Activated naive CD4-positive, alpha-beta T cell treated with anti-CD3 and anti-CD28 coated beads for 36 hours (primary cell): ENCODE measurements at regions not wholly inside any gene's neighbourhood (a gene's known extent, or its start where the extent isn't known, plus 50 kb on each side); places are given as distances from the start of the nearest gene placed in this dataset.
"Not testable (repeated sequence)": the region's sequence is repeated elsewhere in the genome, so short reads cannot be mapped to it uniquely, and the experiment has no call there.

ENCODE experiments used
- CTCF ChIA-PET: fragments of 350-600 bp; sonication (Branson Sonifier 250); formaldehyde crosslinking; loops from one replicate; lab custom pipeline; 2021; ENCODE audit warnings: antibody characterized with exemption; lab: Charles Lee
- DNase-seq: peaks from one replicate; pipeline ENCODE4 v3.0.0-alpha.2; 2020
- H3K27ac Mint-ChIP-seq: one replicate; pipeline ENCODE4 v1.8.0; 2021; ENCODE audit warnings: mild to moderate bottlenecking, mixed read lengths
- H3K27me3 Mint-ChIP-seq: one replicate; pipeline ENCODE4 v1.8.0; 2021; ENCODE audit warnings: low read depth, mixed read lengths
- H3K36me3 Mint-ChIP-seq: one replicate; pipeline ENCODE4 v1.8.0; 2021; ENCODE audit warnings: low read depth, mixed read lengths
- H3K4me1 Mint-ChIP-seq: one replicate; pipeline ENCODE4 v1.8.0; 2021; ENCODE audit warnings: low read depth, mixed read lengths
- H3K4me3 Mint-ChIP-seq: one replicate; pipeline ENCODE4 v1.8.0; 2021; ENCODE audit warnings: mild to moderate bottlenecking, moderate library complexity, mixed read lengths
- H3K9me3 Mint-ChIP-seq: one replicate; pipeline ENCODE4 v1.8.0; 2021; ENCODE audit warnings: mixed read lengths
- intact Hi-C: fragments of 100-400 bp; cut with micrococcal nuclease; formaldehyde crosslinking; loops from one replicate; pipeline ENCODE4 v1.15.1; 2023

DNA sequence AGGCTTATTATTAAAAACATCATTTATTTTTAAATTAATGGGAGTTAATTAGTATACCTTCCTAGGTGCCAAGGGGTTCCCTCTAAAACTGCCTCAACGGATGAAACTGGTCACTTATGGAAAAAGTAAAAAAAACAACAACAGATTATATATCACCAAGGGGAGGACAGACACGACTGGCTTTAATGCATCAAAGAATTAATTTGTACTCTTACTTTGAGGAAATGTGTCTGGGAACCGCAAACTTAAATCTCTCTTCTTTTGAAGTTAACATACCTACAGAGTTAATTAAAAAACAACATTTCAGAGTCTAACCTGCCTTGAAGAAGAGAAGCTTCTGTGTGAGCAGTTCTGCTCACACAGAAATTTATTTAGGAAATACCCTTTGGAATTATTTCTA lies 354.6 kb downstream of the LRRC70 start:
- H3K4me1 Mint-ChIP-seq, result no peaks in the 10 kb centered on the region
- intact Hi-C loops, result no loop called here
- no peaks in the 10 kb centered on the region for H3K9me3 Mint-ChIP-seq
- CTCF ChIA-PET, result no interaction called here
- H3K4me3 Mint-ChIP-seq, result no peak overlapping the region
- no peak overlapping the region for H3K27ac Mint-ChIP-seq
- no peak for DNase-seq
- H3K36me3 Mint-ChIP-seq, result no peaks in the 10 kb centered on the region
- peaks cover 3% of the 10 kb centered on the region for H3K27me3 Mint-ChIP-seq

DNA sequence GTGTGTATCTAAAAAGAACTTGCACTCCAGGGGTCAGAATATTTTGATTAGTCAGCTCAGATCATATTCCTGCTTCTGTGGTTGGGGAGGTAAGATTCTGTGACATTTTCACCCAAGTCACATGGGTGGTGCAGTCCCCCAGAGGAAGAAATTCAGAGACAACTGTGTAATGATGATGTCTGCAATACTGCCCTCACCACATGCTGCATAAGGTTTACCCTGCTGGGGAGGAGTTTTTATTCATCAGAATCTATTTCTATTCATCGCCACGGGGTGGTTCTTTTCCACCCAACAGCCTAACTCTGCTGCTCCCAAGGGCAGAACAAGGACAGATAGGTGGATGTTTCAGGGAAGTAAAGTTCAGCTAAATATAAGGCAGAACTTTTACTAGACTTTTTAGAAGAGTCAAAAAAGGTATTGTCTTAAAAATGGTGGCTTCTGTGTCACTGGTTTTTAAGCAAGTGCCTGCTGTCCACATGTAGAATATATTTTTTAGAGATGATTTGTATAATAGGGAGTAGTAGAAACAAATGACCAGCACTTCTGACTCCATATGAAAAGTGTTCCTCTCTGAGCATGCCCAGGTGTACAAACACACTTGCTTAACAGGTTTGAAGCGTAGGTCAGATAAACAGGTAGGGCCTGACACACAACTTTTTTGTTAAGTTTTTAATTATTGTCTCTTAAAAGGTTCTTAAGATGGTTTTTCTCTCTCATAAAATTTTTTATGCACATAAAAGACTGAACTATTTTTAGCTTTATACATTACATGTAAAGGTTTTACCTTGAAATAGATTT lies 352.7 kb downstream of the LRRC70 start:
- Mint-ChIP-seq H3K9me3 (no peaks in the 10 kb centered on the region), H3K4me1 (no peaks in the 10 kb centered on the region), H3K27ac (no peak overlapping the region), H3K36me3 (no peaks in the 10 kb centered on the region), H3K27me3 (peaks cover 3% of the 10 kb centered on the region), H3K4me3 (no peak overlapping the region)
- no peak for DNase-seq
- CTCF ChIA-PET, result no interaction called here
- intact Hi-C loops, result no loop called here

DNA sequence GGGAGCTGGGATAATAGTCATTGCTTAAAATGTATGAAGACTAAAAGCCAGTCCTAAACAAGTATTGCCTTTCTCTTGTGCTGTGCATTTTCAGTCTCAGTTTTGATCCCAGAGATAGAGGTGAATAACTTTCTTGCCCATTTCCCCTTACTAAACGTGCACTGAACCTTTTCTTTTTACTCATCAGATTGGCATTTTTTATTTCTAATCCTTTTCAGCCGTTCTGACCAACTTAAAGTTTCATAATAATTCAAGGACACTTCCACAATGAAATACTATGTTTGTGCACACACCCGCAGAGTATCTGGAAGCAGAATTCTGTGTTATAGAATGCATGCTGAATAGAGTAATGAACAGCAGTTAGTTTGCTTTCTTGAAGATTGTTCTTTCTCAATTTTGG lies 343.6 kb downstream of the LRRC70 start:
- no peak overlapping the region for H3K27ac Mint-ChIP-seq
- no peaks in the 10 kb centered on the region for H3K36me3 Mint-ChIP-seq
- no peaks in the 10 kb centered on the region for H3K27me3 Mint-ChIP-seq
- intact Hi-C loops, result no loop called here
- no peaks in the 10 kb centered on the region for H3K9me3 Mint-ChIP-seq
- CTCF ChIA-PET, result no interaction called here
- no peaks in the 10 kb centered on the region for H3K4me1 Mint-ChIP-seq
- DNase-seq, result no peak
- no peak overlapping the region for H3K4me3 Mint-ChIP-seq

DNA sequence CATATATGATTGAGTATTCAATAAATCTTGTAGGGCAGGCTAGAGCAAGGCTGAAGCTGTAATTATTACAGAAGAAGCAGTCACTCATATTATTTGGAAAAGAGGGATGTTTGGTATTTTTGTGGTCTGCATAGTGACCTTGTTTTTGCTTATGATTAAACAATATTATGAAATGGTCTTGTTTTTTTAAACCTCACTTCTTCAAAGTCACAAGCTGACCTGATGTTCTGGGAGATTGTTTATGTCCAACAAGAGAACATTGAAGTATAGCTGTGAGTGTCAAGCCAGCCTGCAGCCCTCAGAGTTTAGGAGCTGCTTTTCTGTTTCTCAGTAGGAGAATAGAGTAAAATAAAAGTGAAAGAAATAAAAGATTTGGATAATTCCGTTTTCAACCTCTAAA lies 342.2 kb downstream of the LRRC70 start:
- CTCF ChIA-PET, result no interaction called here
- Mint-ChIP-seq H3K27me3 (peaks cover 2% of the 10 kb centered on the region), H3K4me1 (no peaks in the 10 kb centered on the region), H3K9me3 (no peaks in the 10 kb centered on the region), H3K4me3 (no peak overlapping the region), H3K36me3 (no peaks in the 10 kb centered on the region), H3K27ac (no peak overlapping the region)
- intact Hi-C loops, result no loop called here
- DNase-seq, result no peak

DNA sequence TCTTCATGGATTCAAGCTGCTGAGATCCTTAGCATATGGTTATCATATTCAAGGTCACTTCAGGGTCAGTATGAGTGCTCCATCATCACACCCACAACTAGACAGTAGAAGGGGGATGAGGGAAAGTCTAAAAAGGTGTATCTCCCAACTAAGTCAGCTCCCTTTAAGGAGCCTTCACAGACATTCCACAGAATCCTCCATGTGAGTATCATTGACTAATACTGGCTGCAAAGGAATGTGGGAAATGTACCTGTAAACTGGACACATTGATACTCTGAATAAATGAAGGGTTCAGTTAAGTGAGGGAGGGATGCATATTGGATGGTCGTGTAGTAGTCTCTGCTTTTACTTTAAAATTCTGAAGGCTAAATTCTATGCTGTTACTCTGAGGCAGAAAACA lies 330.7 kb downstream of the LRRC70 start:
- DNase-seq, result no peak
- intact Hi-C loops, result no loop called here
- H3K4me1 Mint-ChIP-seq, result no peaks in the 10 kb centered on the region
- no peak overlapping the region for H3K27ac Mint-ChIP-seq
- peaks cover 3% of the 10 kb centered on the region for H3K9me3 Mint-ChIP-seq
- no peaks in the 10 kb centered on the region for H3K36me3 Mint-ChIP-seq
- H3K4me3 Mint-ChIP-seq, result no peak overlapping the region
- CTCF ChIA-PET, result no interaction called here
- H3K27me3 Mint-ChIP-seq, result peaks cover 4% of the 10 kb centered on the region

DNA sequence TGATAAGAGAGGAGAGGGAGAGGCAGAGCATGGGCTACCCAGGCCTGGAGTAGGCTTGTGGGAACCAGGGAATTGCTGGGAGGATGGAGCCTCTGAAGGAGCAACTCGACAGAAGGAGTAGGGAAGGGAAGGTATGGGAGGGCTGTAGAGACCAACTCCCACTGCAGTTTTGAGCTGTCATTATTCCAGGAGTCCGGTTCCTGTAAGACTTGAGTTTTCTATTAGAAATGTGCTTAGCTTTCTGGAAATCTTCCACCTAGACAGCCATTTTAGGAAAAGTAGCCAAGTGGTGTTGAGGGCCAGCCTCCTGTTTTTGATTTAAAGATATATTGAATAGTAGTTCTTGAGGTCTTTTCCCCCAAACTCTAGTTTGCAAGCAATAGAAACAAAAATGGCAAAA lies 323.5 kb downstream of the LRRC70 start:
- CTCF ChIA-PET, result no interaction called here
- Mint-ChIP-seq H3K27ac (no peak overlapping the region), H3K9me3 (no peaks in the 10 kb centered on the region), H3K36me3 (no peaks in the 10 kb centered on the region), H3K4me1 (no peaks in the 10 kb centered on the region), H3K4me3 (no peak overlapping the region), H3K27me3 (peaks cover 4% of the 10 kb centered on the region)
- DNase-seq, result no peak
- intact Hi-C loops, result no loop called here

DNA sequence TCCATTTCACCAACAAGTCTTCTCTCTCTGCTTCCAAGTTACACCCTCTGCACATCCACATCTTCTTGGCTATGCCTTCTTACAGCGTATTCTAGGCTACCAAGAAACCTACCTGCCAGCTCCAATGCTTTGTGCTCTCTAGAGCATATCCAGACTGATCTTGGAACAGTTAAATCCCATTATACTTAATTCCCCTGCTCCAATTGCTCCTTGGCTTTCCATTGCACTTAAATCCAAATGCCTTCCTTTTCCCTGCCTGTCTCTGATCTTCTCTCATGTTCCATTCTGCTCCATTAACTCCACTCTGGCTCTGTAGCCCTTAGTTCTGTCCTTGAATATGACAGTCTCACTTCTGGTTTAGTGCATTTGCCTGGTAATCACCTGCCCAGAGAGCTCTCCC lies 322.4 kb downstream of the LRRC70 start:
- DNase-seq, result no peak
- H3K27me3 Mint-ChIP-seq, result peaks cover 4% of the 10 kb centered on the region
- no peaks in the 10 kb centered on the region for H3K4me1 Mint-ChIP-seq
- H3K4me3 Mint-ChIP-seq, result no peak overlapping the region
- no peaks in the 10 kb centered on the region for H3K9me3 Mint-ChIP-seq
- no peaks in the 10 kb centered on the region for H3K36me3 Mint-ChIP-seq
- intact Hi-C loops, result no loop called here
- no peak overlapping the region for H3K27ac Mint-ChIP-seq
- CTCF ChIA-PET, result no interaction called here

DNA sequence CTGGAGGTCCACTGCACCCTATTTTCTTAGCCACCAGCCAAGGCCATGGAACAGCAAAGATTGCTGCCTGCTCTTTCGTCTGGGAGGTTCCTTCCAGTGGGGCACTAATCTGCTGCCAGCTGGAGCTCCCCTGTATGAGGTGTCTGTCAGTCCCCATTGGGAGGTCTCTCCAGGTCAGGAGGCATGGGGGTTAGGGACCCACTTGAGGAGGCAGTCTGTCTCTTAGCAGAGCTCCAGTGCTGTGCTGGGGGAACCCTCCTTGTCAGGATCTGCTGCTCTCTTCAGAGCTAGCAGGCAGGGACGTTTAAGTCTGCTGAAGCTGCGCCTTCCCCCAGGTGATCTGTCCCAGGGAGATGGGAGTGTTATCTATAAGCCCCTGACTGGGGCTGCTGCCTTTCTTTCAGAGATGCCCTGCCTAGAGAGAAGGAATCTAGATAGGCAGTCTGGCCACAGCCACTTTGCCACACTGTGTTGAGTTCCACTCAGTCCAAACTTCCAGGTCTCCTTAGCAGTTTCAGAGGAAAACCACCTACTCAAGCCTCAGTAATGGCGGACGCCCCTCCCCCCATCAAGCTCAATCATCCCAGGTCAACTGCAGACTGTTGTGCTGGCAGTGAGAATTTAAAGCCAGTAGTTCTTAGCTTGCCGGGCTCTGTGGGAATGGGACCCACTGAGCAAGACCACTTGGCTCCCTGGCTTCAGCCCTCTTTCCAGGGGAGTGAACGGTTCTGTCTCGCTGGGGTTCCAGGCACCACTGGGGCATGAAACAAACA lies 317.7 kb downstream of the LRRC70 start:
- no peak overlapping the region for H3K27ac Mint-ChIP-seq
- H3K4me1 Mint-ChIP-seq, result no peaks in the 10 kb centered on the region
- no peak overlapping the region for H3K4me3 Mint-ChIP-seq
- CTCF ChIA-PET, result interaction anchor here (0.7 kb wide), 1 partner anchor 22 kb away, joined by 3 read pairs; no protein-coding TSS in a partner anchor
- no peaks in the 10 kb centered on the region for H3K36me3 Mint-ChIP-seq
- H3K27me3 Mint-ChIP-seq, result no peaks in the 10 kb centered on the region
- intact Hi-C loops, result no loop called here
- H3K9me3 Mint-ChIP-seq, result peaks cover 7% of the 10 kb centered on the region
- DNase-seq, result no peak

DNA sequence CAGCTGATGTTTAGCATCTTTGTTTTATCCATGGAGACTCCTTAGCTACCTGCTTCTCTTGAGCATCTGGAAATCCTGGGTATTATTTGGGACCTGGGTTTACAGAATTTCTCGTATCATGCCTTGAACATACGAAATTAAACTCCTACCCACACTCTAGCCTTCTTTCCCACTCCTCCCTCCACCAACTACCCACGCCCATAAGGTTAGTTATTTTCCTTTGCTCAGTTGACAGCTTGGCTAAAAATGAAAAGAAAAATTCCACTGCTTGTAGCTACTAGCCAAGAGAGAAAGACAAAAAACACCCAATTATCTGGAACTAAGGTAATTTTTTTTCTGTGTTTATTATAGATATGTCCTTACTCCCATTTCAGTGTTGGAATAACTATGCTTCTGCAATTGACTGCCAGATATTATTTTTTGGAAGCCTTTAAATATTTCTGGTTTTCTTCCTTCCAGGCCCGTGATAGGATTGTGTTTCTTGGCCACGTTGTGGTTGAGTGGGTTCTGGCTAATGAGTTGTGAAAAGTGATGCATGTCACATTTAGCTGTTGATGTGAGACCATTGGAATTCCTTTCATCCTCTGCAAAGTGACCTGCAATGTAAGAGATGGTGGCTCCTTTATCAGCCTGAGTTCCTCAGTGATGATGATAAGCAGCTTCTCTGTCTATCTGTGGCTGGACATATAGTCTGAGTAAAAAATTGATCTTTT lies 308.1 kb downstream of the LRRC70 start:
- H3K4me1 Mint-ChIP-seq, result no peaks in the 10 kb centered on the region
- H3K36me3 Mint-ChIP-seq, result no peaks in the 10 kb centered on the region
- H3K4me3 Mint-ChIP-seq, result no peak overlapping the region
- intact Hi-C loops, result no loop called here
- H3K27ac Mint-ChIP-seq, result no peak overlapping the region
- H3K9me3 Mint-ChIP-seq, result no peaks in the 10 kb centered on the region
- DNase-seq, result no peak
- H3K27me3 Mint-ChIP-seq, result no peaks in the 10 kb centered on the region
- CTCF ChIA-PET, result no interaction called here

DNA sequence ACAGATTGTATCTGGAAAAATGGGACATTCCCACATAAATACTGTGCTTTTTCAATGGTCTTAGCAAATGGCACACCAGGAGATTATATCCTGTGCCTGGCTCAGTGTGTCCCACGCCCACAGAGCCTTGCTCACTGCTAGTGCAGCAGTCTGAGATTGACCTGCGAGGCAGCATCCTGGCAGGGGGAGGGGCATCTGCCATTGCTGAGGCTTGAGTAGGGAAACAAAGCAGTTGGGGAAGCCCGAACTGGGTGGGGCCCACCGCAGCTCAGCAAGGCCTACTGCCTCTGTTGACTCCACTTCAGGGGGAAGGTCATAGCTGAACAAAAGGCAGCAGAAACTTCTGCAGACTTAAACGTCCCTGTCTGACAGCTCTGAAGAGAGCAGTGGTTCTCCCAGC lies 258.7 kb downstream of the LRRC70 start:
- H3K27me3 Mint-ChIP-seq, DNase-seq, CTCF ChIA-PET, H3K4me1 Mint-ChIP-seq, intact Hi-C loops, H3K4me3 Mint-ChIP-seq, H3K27ac Mint-ChIP-seq, H3K36me3 Mint-ChIP-seq: not testable (repeated sequence)
- peaks cover 13% of the 10 kb centered on the region for H3K9me3 Mint-ChIP-seq

DNA sequence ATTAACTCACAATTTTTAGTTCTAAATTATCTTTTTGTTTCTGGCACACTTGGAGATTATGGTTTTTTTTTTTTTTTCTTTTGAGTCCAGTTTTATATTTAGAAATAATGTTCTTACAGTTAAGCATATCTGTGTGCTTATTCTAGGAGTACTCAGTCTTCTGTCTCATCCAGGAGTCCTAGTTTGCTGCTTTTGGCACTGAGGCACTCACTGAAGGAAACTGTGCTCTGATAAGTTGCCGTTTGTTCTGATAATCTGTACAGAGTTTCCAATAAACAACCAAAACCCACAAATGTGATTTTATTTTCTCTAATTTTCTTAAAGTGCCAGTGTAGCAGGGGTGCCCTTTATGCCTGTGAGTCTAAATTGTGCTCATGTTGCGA lies 251.0 kb downstream of the LRRC70 start:
- intact Hi-C loops, result no loop called here
- CTCF ChIA-PET, result no interaction called here
- Mint-ChIP-seq H3K36me3 (no peaks in the 10 kb centered on the region), H3K27me3 (peaks cover 3% of the 10 kb centered on the region), H3K9me3 (peaks cover 6% of the 10 kb centered on the region), H3K4me1 (no peaks in the 10 kb centered on the region), H3K4me3 (no peak overlapping the region), H3K27ac (no peak overlapping the region)
- no peak for DNase-seq

DNA sequence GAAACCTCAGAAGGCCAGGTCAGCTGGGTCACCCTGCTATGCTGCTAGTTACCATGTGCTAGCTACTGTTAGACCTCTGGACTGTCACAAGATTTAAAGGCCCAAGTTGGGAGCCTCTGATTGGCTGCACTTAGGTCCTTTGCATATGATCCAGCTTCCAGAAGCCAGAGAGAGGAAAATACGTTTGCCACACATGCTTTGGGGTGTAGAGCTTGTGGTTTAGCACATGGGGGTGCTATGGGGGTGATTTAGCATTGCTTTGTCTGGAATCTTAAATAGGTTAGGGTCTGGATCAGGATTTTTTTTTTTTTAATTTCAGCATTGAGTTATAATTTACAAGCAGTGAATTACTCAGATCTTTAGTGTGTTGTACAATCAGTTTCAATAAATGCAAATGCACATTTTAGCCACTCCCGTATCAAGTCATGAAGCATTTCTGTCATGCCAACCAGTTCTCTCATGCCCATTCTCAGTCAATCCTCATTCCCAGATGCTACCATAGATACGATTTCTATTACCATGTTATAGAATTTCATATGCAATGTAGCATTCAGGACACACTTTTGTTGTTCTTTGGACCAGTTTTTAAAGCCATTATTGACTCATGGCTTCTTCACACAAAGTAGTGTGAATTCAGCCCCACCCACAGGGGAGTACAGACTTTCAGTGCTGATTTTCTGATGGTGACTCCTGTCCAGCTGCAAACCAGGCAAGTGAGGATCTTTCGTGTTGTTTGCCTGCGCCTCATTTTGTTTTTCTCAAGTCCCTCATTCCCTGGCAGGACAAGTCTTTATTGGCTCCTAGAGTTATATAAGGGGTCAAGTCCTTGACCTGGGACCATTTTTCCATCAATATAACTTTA lies 250.4 kb downstream of the LRRC70 start:
- Mint-ChIP-seq H3K36me3 (no peaks in the 10 kb centered on the region), H3K9me3 (peaks cover 6% of the 10 kb centered on the region), H3K27ac (no peak overlapping the region), H3K27me3 (peaks cover 3% of the 10 kb centered on the region), H3K4me3 (no peak overlapping the region), H3K4me1 (no peaks in the 10 kb centered on the region)
- CTCF ChIA-PET, result no interaction called here
- intact Hi-C loops, result no loop called here
- no peak for DNase-seq
